TTC549 (cell line): ENCODE measurements at regions not wholly inside any gene's neighbourhood (a gene's known extent, or its start where the extent isn't known, plus 50 kb on each side); places are given as distances from the start of the nearest gene placed in this dataset.
"Not testable (repeated sequence)": the region's sequence is repeated elsewhere in the genome, so short reads cannot be mapped to it uniquely, and the experiment has no call there.

Experiments
- FAIRE-seq: peaks from 2 replicates; lab custom pipeline; 2012; peaks lifted over from hg19 to GRCh38; lab: Jason Lieb, UNC

DNA sequence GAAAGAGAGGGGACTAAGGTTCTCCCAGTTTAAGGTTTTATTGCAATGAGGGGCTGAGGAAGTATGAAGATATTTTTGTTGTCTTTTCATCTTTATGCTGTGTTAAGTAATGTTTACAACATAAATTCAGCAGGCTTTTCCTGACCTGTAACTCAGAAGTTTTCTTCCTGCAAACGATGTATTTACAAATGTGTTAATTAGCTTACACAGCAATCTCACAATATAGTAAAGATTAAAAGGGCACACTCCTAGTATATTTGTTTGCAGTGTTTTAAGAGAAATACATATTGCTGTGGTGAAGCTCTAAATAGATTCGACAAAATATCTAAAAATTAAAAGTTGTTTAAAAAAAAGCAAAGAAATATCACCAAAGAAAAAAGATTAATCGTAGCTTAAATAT is 55.7 kb downstream of the OR11H12 start:
- FAIRE-seq, result peak; percentile 43

DNA sequence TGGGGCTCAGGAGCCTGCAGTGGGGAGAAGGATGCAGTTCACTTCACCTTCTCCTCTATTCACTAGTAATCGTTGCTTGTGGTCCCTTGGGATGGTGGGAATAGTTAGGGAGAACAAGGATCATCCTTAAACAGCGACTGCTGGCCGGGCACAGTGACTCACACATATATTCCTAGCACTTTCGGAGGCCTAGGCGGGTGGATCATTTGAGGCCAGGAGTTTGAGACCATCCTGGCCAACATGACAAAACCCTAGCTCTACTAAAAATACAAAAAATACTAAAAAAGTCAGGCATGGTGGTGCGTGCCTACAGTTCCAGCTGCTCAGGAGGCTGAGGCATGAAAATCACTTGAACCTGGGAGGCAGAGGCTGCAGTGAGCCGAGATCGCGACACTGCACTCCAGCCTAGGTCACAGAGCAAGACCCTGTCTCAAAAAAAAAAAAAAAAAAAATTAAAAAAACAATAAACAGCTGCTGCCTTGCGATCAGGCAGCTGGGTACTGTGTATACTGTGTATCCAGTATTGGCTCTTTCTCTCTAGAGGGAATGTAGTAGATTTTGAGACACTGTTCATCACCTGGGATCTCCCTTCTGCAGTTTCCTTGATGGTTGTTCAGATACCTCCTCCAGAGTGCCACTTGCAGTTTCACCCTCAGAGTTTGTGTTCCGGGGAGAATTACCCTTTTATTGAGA is 59.1 kb downstream of the OR11H12 start:
- not testable (repeated sequence) for FAIRE-seq

GRCh38 chr14:18660585-18660922 is 59.6 kb downstream of the OR11H12 start:
- no peak for FAIRE-seq

DNA sequence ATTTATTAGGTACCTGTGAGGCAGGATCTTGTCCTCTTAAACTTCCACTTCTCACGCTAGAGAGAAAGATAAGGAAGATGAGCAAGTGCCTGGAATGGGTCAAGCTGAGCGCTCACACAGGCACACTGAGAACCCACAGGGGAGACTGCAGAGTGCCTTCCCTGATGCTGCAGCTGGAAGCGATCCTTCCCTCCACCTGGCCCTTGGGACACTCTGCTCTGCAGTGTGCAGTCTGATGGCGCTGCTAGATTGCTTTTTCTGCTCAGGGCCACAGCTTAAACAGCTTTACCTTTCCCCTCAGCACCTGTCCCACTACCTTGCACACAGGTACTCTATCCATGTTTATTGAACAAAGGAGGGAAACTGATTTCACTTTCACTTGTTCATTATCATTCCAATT is 66.9 kb downstream of the OR11H12 start:
- FAIRE-seq, result not testable (repeated sequence)

DNA sequence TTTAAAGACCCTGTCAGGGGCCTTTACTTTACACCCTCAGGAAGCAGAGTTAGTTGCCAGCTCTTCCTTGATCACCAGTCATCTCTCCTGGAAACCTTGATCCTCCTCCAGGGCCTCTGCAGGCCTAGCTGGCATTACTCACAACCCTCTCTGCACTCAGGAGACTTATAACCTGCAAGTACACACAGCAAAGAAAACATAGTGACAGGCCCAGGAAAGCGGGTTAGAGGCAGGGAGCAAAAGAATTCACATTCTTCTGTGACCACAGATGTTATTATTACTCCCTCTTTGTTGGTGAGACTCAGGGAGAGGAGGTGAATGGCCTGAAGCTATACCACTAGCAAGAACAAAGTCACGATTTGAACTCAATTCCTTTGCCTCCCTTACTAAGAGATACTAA is 87.4 kb downstream of the OR11H12 start:
- no peak for FAIRE-seq
